Kidney (tissue), 13 donors: ENCODE measurements at regions not wholly inside any gene's neighbourhood (a gene's known extent, or its start where the extent isn't known, plus 50 kb on each side); places are given as distances from the start of the nearest gene placed in this dataset.

Experiments used
- DNase-seq, 5 donors: peaks; one replicate each; pipeline ENCODE4 v3.0.0-alpha.2; 2013 to 2020
- FAIRE-seq: peaks from 2 replicates; lab custom pipeline; 2012; peaks lifted over from hg19 to GRCh38; lab: Jason Lieb, UNC
- H3K27ac ChIP-seq, 2 donors: one replicate each; pipeline ENCODE4 v1.7.0; 2013; ENCODE audit warnings: low read depth in 2 of 2, low read length in 2 of 2, inconsistent platforms in 1 of 2
- H3K27me3 ChIP-seq: one replicate; pipeline ENCODE4 v1.7.1; 2013; ENCODE audit warnings: low read length, inconsistent platforms; ENCODE audit not compliant: control insufficient read depth, insufficient read depth
- H3K36me3 ChIP-seq, 3 donors: one replicate each; pipeline versions ENCODE4 v1.7.0 to v1.7.1; 2013; ENCODE audit warnings: low read length in 3 of 3, control low read depth in 1 of 3, inconsistent platforms in 1 of 3; ENCODE audit not compliant: insufficient read depth in 3 of 3, control insufficient read depth in 2 of 3
- H3K4me1 ChIP-seq, 3 donors: one replicate each; pipeline versions ENCODE4 v1.7.0 to v1.7.1; 2013; ENCODE audit warnings: low read length in 3 of 3, inconsistent platforms in 1 of 3, low read depth in 1 of 3; ENCODE audit not compliant: control insufficient read depth in 2 of 3, insufficient read depth in 2 of 3
- H3K4me3 ChIP-seq, 3 donors: one replicate each; pipeline versions ENCODE4 v1.7.0 to v1.8.1; 2013; ENCODE audit warnings: low read length in 3 of 3, control low read depth in 1 of 3, inconsistent platforms in 1 of 3
- H3K9ac ChIP-seq, 3 donors: one replicate each; pipeline versions ENCODE4 v1.7.0 to v1.7.1; 2013; ENCODE audit warnings: low read length in 3 of 3, control low read depth in 1 of 3, inconsistent platforms in 1 of 3
- H3K9me3 ChIP-seq, 3 donors: one replicate each; pipeline versions ENCODE4 v1.7.0 to v1.7.1; 2013; ENCODE audit warnings: low read length in 3 of 3, control low read depth in 1 of 3, inconsistent platforms in 1 of 3; ENCODE audit not compliant: control insufficient read depth in 2 of 3, insufficient read depth in 1 of 3
- intact Hi-C: fragments of 100-400 bp; cut with DNase I; formaldehyde crosslinking; loops from one replicate; pipeline ENCODE4 v1.11.1; 2022
- TF ChIP-seq, protein P1 (sequence below): IDR thresholded peaks from 3 replicates; pipeline ENCODE4 v1.5.1; 2012; ENCODE audit warnings: mild to moderate bottlenecking, moderate library complexity, borderline replicate concordance; ENCODE audit not compliant: insufficient read depth; ENCODE audit errors: extremely low read depth
- donor health status: control.
- donor health status: control.
- donor health status: control.
- donor health status: control.
- donor health status: control.
- donor health status: DM: yes; HTN: yes; CAD: no.
- donor health status: Normal renal cell carcinoma (clear cell type).

GRCh38 chr13:31416066-31416465 is 216.3 kb downstream of the B3GLCT start:
- intact Hi-C loops, result no loop called here
- DNase-seq, result no peak
- TF ChIP-seq, protein P1, sequence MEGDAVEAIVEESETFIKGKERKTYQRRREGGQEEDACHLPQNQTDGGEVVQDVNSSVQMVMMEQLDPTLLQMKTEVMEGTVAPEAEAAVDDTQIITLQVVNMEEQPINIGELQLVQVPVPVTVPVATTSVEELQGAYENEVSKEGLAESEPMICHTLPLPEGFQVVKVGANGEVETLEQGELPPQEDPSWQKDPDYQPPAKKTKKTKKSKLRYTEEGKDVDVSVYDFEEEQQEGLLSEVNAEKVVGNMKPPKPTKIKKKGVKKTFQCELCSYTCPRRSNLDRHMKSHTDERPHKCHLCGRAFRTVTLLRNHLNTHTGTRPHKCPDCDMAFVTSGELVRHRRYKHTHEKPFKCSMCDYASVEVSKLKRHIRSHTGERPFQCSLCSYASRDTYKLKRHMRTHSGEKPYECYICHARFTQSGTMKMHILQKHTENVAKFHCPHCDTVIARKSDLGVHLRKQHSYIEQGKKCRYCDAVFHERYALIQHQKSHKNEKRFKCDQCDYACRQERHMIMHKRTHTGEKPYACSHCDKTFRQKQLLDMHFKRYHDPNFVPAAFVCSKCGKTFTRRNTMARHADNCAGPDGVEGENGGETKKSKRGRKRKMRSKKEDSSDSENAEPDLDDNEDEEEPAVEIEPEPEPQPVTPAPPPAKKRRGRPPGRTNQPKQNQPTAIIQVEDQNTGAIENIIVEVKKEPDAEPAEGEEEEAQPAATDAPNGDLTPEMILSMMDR, result no peak
- H3K9ac ChIP-seq, result no peak overlapping the region
- no peaks in the 10 kb centered on the region for H3K27me3 ChIP-seq
- no peaks in the 10 kb centered on the region for H3K36me3 ChIP-seq
- no peaks in the 10 kb centered on the region for H3K4me1 ChIP-seq
- no peak overlapping the region for H3K27ac ChIP-seq
- no peak for FAIRE-seq
- H3K9me3 ChIP-seq, result no peaks in the 10 kb centered on the region
- no peak overlapping the region for H3K4me3 ChIP-seq

DNA sequence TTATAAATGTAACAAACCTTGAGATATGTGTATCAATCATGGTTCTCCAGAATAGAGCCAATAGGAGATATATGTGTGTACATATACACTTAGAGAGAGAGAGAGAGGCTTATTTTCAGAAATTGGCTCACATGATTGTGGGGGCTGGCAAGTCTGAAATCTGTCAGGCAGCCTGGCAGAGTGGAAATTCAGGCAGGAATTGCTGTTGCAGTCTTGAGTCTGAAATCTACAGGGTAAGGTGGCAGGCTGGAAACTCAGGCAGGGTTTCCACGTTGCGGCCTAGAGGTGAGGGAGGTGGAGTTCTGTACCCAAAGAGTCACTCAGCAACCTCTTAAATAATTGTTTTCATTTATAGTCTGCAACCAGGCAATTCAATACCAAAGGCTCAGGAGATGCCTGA is 218.4 kb downstream of the B3GLCT start:
- no peak overlapping the region for H3K4me3 ChIP-seq
- DNase-seq, result no peak
- FAIRE-seq, result no peak
- no peaks in the 10 kb centered on the region for H3K4me1 ChIP-seq
- TF ChIP-seq, protein P1, result no peak
- H3K9me3 ChIP-seq, result no peaks in the 10 kb centered on the region
- no peaks in the 10 kb centered on the region for H3K27me3 ChIP-seq
- H3K36me3 ChIP-seq, result no peaks in the 10 kb centered on the region
- no peak overlapping the region for H3K27ac ChIP-seq
- H3K9ac ChIP-seq, result no peak overlapping the region
- intact Hi-C loops, result no loop called here

DNA sequence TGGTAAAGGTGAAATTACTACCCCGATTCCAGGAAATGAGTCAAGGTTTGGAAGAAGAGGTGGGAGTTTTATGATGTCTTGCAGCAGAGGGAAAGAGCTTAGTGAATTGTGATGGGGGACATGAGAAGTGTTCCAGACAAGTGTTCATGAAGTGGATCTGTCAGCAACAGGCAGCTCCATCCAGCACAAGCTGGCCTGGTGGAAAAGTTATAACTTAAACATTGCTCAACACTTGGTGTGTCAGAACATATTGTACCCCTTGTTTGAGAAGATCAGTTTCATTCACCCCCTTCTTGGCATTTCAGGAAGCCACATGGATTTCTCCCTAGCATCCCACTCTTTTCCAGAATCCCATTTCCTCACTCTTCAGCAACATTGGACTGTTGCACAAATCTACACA is 222.0 kb downstream of the B3GLCT start:
- no peak for DNase-seq
- no peak overlapping the region for H3K4me3 ChIP-seq
- H3K4me1 ChIP-seq, result peaks cover 0 to 2% (median 0%) of the 10 kb centered on the region in 3 donors
- H3K9me3 ChIP-seq, result no peaks in the 10 kb centered on the region
- no peaks in the 10 kb centered on the region for H3K36me3 ChIP-seq
- H3K27me3 ChIP-seq, result no peaks in the 10 kb centered on the region
- H3K9ac ChIP-seq, result no peak overlapping the region
- TF ChIP-seq, protein P1, result no peak
- no peak overlapping the region for H3K27ac ChIP-seq
- FAIRE-seq, result no peak
- intact Hi-C loops, result no loop called here

- H3K27ac ChIP-seq, result no peak overlapping the region
- H3K4me1 ChIP-seq, result peaks cover 0 to 2% (median 0%) of the 10 kb centered on the region in 3 donors
- TF ChIP-seq, protein P1, result peak; percentile 74
- H3K4me3 ChIP-seq, result no peak overlapping the region
- no peak overlapping the region for H3K9ac ChIP-seq
- no peaks in the 10 kb centered on the region for H3K27me3 ChIP-seq
- H3K9me3 ChIP-seq, result no peaks in the 10 kb centered on the region
- peak; percentile 79 to 87 (median 83) for DNase-seq
- peak; percentile 38 for FAIRE-seq
- intact Hi-C loops, result no loop called here
- no peaks in the 10 kb centered on the region for H3K36me3 ChIP-seq
These were observed 224.5 kb downstream of the B3GLCT start for GRCh38 chr13:31424130-31424729.
